GM12891 (cell line): ENCODE measurements at regions not wholly inside any gene's neighbourhood (a gene's known extent, or its start where the extent isn't known, plus 50 kb on each side); places are given as distances from the start of the nearest gene placed in this dataset.

Experiments used
- POLR2A ChIP-seq: IDR thresholded peaks from 2 replicates; pipeline ENCODE4 v1.6.1; 2011; ENCODE audit warnings: low read depth, low read length, control low read depth
- POLR2AphosphoS5 ChIP-seq: IDR thresholded peaks from 2 replicates; pipeline ENCODE4 v1.6.1; 2011; ENCODE audit warnings: low read depth, low read length, control low read depth
- TAF1 ChIP-seq: IDR thresholded peaks from 2 replicates; pipeline ENCODE4 v1.6.1; 2011; ENCODE audit warnings: low read depth, low read length, control low read depth

GRCh38 chr2:122747670-122748069, 992.2 kb downstream of the TSN start:
- TF ChIP-seq POLR2AphosphoS5, result no peak
- TF ChIP-seq POLR2A, result no peak
- no peak for TF ChIP-seq TAF1
